HCT116 (cell line): ENCODE measurements at regions not wholly inside any gene's neighbourhood (a gene's known extent, or its start where the extent isn't known, plus 50 kb on each side); places are given as distances from the start of the nearest gene placed in this dataset.

Experiments
- ATAC-seq: fragments of 200-7000 bp; cut with Tn5 transposase; 2 replicates; pipeline ENCODE4 v1.9.1; 2020; ENCODE audit warnings: mild to moderate bottlenecking, moderate library complexity
- BruUV-seq: library from RNA; stranded (reverse); fragments of 400-500 nt; replicated peaks from 2 replicates; lab custom pipeline; 2021; lab: Mats Ljungman, UMichigan
- CTCF ChIA-PET: fragments of 300-600 bp; sonication (Branson Sonifier 250); formaldehyde crosslinking; loops from one replicate; lab custom pipeline; 2021; ENCODE audit warnings: antibody characterized with exemption; lab: Charles Lee
- POLR2A ChIA-PET: fragments of 300-600, 350-600 bp; sonication (Branson Sonifier 250); formaldehyde crosslinking; loops from one replicate; lab custom pipeline; 2021; ENCODE audit warnings: antibody characterized with exemption; lab: Charles Lee
- RAD21 ChIA-PET, 2 experiments: fragments of 300-600 bp; sonication (Branson Sonifier 250); formaldehyde crosslinking; loops; one replicate each; lab custom pipeline; 2023; ENCODE audit warnings: low total read pairs in 2 of 2; ENCODE audit not compliant: uncharacterized antibody in 2 of 2, unreplicated experiment in 2 of 2, low non-redundant PET in 1 of 2; lab: Charles Lee
- DNase-seq: peaks from one replicate; pipeline ENCODE4 v3.0.0-alpha.2; 2010; ENCODE audit warnings: low read depth, low spot score
- H2AFZ ChIP-seq: fragments of 200-600 bp; shearing (Covaris generic), sonication (generic); 2 replicates; pipeline ENCODE4 v1.6.1; 2017; ENCODE audit warnings: low read depth, mixed run types, mixed read lengths, antibody characterized with exemption, low read length; ENCODE audit not compliant: poor library complexity, severe bottlenecking
- H3K27ac ChIP-seq: 2 replicates; pipeline ENCODE4 v1.5.1; 2012; ENCODE audit warnings: low read depth, low read length
- H3K27me3 ChIP-seq: fragments of 200-600 bp; sonication (generic); 2 replicates; pipeline ENCODE4 v1.6.1; 2016; ENCODE audit warnings: mixed run types, low read length, mixed read lengths; ENCODE audit not compliant: insufficient read depth
- H3K36me3 ChIP-seq, 2 experiments: fragments of 200-500 bp in 1 of 2; fragments of 200-600 bp in 1 of 2; sonication (Bioruptor generic) in 1 of 2; sonication (generic) in 1 of 2; 2 replicates each; pipeline versions ENCODE4 v1.5.1 to v1.6.1; 2014 to 2016; ENCODE audit warnings: low read length in 2 of 2, inconsistent platforms in 1 of 2, mixed read lengths in 1 of 2, mixed run types in 1 of 2; ENCODE audit not compliant: insufficient read depth in 2 of 2, control insufficient read depth in 1 of 2
- H3K4me1 ChIP-seq, 2 experiments: fragments of 200-600 bp in 1 of 2; sonication (generic) in 1 of 2; 2 replicates each; pipeline versions ENCODE4 v1.5.1 to v1.6.1; 2012 to 2017; ENCODE audit warnings: low read length in 2 of 2, inconsistent platforms in 1 of 2, mild to moderate bottlenecking in 1 of 2, mixed read lengths in 1 of 2, mixed run types in 1 of 2, moderate library complexity in 1 of 2; ENCODE audit not compliant: insufficient read depth in 2 of 2, control insufficient read depth in 1 of 2
- H3K4me2 ChIP-seq: fragments of 200-600 bp; sonication (generic); 2 replicates; pipeline ENCODE4 v1.6.1; 2017; ENCODE audit warnings: mixed run types, low read length, mixed read lengths
- H3K4me3 ChIP-seq, 2 experiments: fragments of 200-600 bp in 1 of 2; sonication (generic) in 1 of 2; replicated peaks in 1 of 2; 2 replicates each; pipeline ENCODE4 v1.5.1; 2011 to 2016; ENCODE audit warnings: low read length in 2 of 2, control low read depth in 1 of 2, low read depth in 1 of 2, mild to moderate bottlenecking in 1 of 2, mixed read lengths in 1 of 2, mixed run types in 1 of 2
- H3K79me2 ChIP-seq: fragments of 200-600 bp; sonication (generic); 2 replicates; pipeline ENCODE4 v1.6.1; 2017; ENCODE audit warnings: mild to moderate bottlenecking, mixed run types, low read length, moderate library complexity, mixed read lengths; ENCODE audit not compliant: insufficient read depth
- H3K9ac ChIP-seq: fragments of 200-600 bp; sonication (generic); 2 replicates; pipeline ENCODE4 v1.6.1; 2016; ENCODE audit warnings: low read length, mixed read lengths
- H3K9me2 ChIP-seq: fragments of 200-600 bp; sonication (generic), shearing (Covaris generic); 2 replicates; pipeline ENCODE4 v1.6.1; 2017; ENCODE audit warnings: mixed run types, mild to moderate bottlenecking, moderate library complexity; ENCODE audit not compliant: insufficient read depth
- H3K9me3 ChIP-seq, 2 experiments: fragments of 200-500 bp in 1 of 2; fragments of 200-600 bp in 1 of 2; sonication (Bioruptor generic) in 1 of 2; sonication (generic) in 1 of 2; 2 replicates each; pipeline ENCODE4 v1.6.1; 2014 to 2017; ENCODE audit warnings: low read length in 2 of 2, mixed read lengths in 2 of 2, inconsistent platforms in 1 of 2, low read depth in 1 of 2, mild to moderate bottlenecking in 1 of 2, mixed run types in 1 of 2, moderate library complexity in 1 of 2; ENCODE audit not compliant: control insufficient read depth in 1 of 2, insufficient read depth in 1 of 2
- H4K20me1 ChIP-seq: fragments of 200-600 bp; sonication (generic), shearing (Covaris generic); 2 replicates; pipeline ENCODE4 v1.6.1; 2017; ENCODE audit warnings: mixed run types, mild to moderate bottlenecking, moderate library complexity; ENCODE audit not compliant: insufficient read depth
- ATF3 ChIP-seq: IDR thresholded peaks from 2 replicates; pipeline ENCODE4 v1.6.1; 2012
- CBX3 ChIP-seq: IDR thresholded peaks from 2 replicates; pipeline ENCODE4 v1.6.1; 2012; ENCODE audit warnings: low read depth
- CEBPB ChIP-seq: IDR thresholded peaks from 2 replicates; pipeline ENCODE4 v1.6.1; 2012; ENCODE audit warnings: low read depth
- CTCF ChIP-seq, 3 experiments: fragments of 200-600 bp in 1 of 3; sonication (generic) in 1 of 3; IDR thresholded peaks in 2 of 3; conservative IDR thresholded peaks in 1 of 3; 2 replicates each; pipeline ENCODE4 v1.5.1; 2012 to 2017; ENCODE audit warnings: low read depth in 2 of 3, low read length in 2 of 3, antibody characterized with exemption in 1 of 3, borderline replicate concordance in 1 of 3, control low read depth in 1 of 3, mild to moderate bottlenecking in 1 of 3, mixed read lengths in 1 of 3, mixed run types in 1 of 3, moderate library complexity in 1 of 3; ENCODE audit not compliant: insufficient read depth in 1 of 3
- EGR1 ChIP-seq: IDR thresholded peaks from 2 replicates; pipeline ENCODE4 v1.6.1; 2012; ENCODE audit warnings: low read depth
- ELF1 ChIP-seq: IDR thresholded peaks from 2 replicates; pipeline ENCODE4 v1.6.1; 2012; ENCODE audit warnings: low read depth, borderline replicate concordance
- EZH2 ChIP-seq: fragments of 200-600 bp; sonication (generic); IDR thresholded peaks from 2 replicates; pipeline ENCODE4 v1.6.1; 2017; ENCODE audit warnings: antibody characterized with exemption, mixed run types
- FOSL1 ChIP-seq: IDR thresholded peaks from 2 replicates; pipeline ENCODE4 v1.6.1; 2012; ENCODE audit warnings: low read depth
- JUND ChIP-seq: IDR thresholded peaks from 2 replicates; pipeline ENCODE4 v1.6.1; 2012
- MAX ChIP-seq: IDR thresholded peaks from 2 replicates; pipeline ENCODE4 v1.6.1; 2012
- POLR2A ChIP-seq: IDR thresholded peaks from 2 replicates; pipeline ENCODE4 v1.7.0; 2011; ENCODE audit warnings: borderline replicate concordance; ENCODE audit not compliant: insufficient read depth, insufficient read length; ENCODE audit errors: extremely low read depth
- RAD21 ChIP-seq: IDR thresholded peaks from 2 replicates; pipeline ENCODE4 v1.6.1; 2012; ENCODE audit warnings: low read depth, mild to moderate bottlenecking
- REST ChIP-seq: IDR thresholded peaks from 2 replicates; pipeline ENCODE4 v1.6.1; 2012; ENCODE audit warnings: low read depth
- SIN3A ChIP-seq: IDR thresholded peaks from 2 replicates; pipeline ENCODE4 v1.6.1; 2012; ENCODE audit warnings: low read depth
- SP1 ChIP-seq: IDR thresholded peaks from 2 replicates; pipeline ENCODE4 v1.6.1; 2012; ENCODE audit warnings: low read depth
- SRF ChIP-seq: IDR thresholded peaks from 2 replicates; pipeline ENCODE4 v1.6.1; 2012; ENCODE audit warnings: low read depth
- YY1 ChIP-seq: IDR thresholded peaks from 2 replicates; pipeline ENCODE4 v1.6.1; 2011; ENCODE audit warnings: low read length, low read depth, moderate library complexity, mild to moderate bottlenecking; ENCODE audit not compliant: insufficient replicate concordance; ENCODE audit errors: extremely low read depth
- ZNF274 ChIP-seq: fragments of 200-500 bp; sonication (Bioruptor generic); IDR thresholded peaks from 2 replicates; pipeline ENCODE4 v1.6.1; 2014; ENCODE audit warnings: mild to moderate bottlenecking, low read depth, low read length, inconsistent platforms
- intact Hi-C: fragments of 100-400 bp; cut with micrococcal nuclease; formaldehyde crosslinking; loops from 2 replicates; pipeline ENCODE4 v1.10.0; 2022

- Histone ChIP-seq H3K79me2 (no peaks in the 10 kb centered on the region), H3K4me3 (no peak overlapping the region), H3K9me2 (no peaks in the 10 kb centered on the region), H3K9me3 (no peaks in the 10 kb centered on the region), H3K27ac (no peak overlapping the region), H3K36me3 (no peaks in the 10 kb centered on the region), H4K20me1 (no peaks in the 10 kb centered on the region), H2AFZ (no peak overlapping the region), H3K4me1 (no peaks in the 10 kb centered on the region), H3K27me3 (peaks cover 4% of the 10 kb centered on the region; the same call in 1 of the 2 replicates), H3K9ac (no peak overlapping the region), H3K4me2 (no peak overlapping the region)
- TF ChIP-seq REST (no peak), EGR1 (no peak)
- ATAC-seq (no peak), DNase-seq (no peak)
- ChIA-PET POLR2A (no interaction called here), RAD21 (interaction anchor here in 1 of 2 experiments (0.6 kb wide), 1 partner anchor 8 kb away, joined by 3 read pairs; no protein-coding TSS in a partner anchor), CTCF (no interaction called here)
- BruUV-seq: no TSS peak
- intact Hi-C loops: no loop called here
Observed at GRCh38 chr16:48064971-48065370, 90.8 kb downstream of the ABCC12 start.

GRCh38 chr16:48062681-48063080, 93.1 kb downstream of the ABCC12 start:
- H3K9me3 ChIP-seq: no peaks in the 10 kb centered on the region
- H3K9me2 ChIP-seq: no peaks in the 10 kb centered on the region
- DNase-seq: no peak
- no peak overlapping the region for H3K4me2 ChIP-seq
- no peak overlapping the region for H3K27ac ChIP-seq
- BruUV-seq: no TSS peak
- intact Hi-C loops: no loop called here
- no peak overlapping the region for H2AFZ ChIP-seq
- no peaks in the 10 kb centered on the region for H4K20me1 ChIP-seq
- ChIA-PET POLR2A (no interaction called here), RAD21 (no interaction called here), CTCF (no interaction called here)
- no peak for ATAC-seq
- no peaks in the 10 kb centered on the region for H3K36me3 ChIP-seq
- no peak overlapping the region for H3K4me3 ChIP-seq
- H3K27me3 ChIP-seq: no peaks in the 10 kb centered on the region
- H3K79me2 ChIP-seq: no peaks in the 10 kb centered on the region
- no peak overlapping the region for H3K9ac ChIP-seq
- no peaks in the 10 kb centered on the region for H3K4me1 ChIP-seq
- no peak for TF ChIP-seq CBX3
- no peak for TF ChIP-seq ELF1
- no peak for TF ChIP-seq FOSL1
- no peak for TF ChIP-seq SP1
- no peak for TF ChIP-seq ZNF274
- no peak for TF ChIP-seq SIN3A
- no peak for TF ChIP-seq YY1
- no peak for TF ChIP-seq RAD21
- TF ChIP-seq ATF3: no peak
- TF ChIP-seq POLR2A: no peak
- TF ChIP-seq JUND: no peak
- TF ChIP-seq CTCF (IDR thresholded peaks at IDR 0.05 in 2 of 3, conservative IDR thresholded peaks at IDR 0.05 in 1 of 3; ENCODE audit: borderline replicate concordance in 1 of 3, insufficient read depth in 1 of 3, low read depth in 2 of 3, low read length in 2 of 3): no peak
- TF ChIP-seq CEBPB: no peak
- no peak for TF ChIP-seq SRF
- TF ChIP-seq EZH2: no peak
- no peak for TF ChIP-seq MAX
